ENCODE measurements at regions not wholly inside any gene's neighbourhood (a gene's known extent, or its start where the extent isn't known, plus 50 kb on each side); places are given as distances from the start of the nearest gene placed in this dataset.

GRCh38 chr22:48900626-48901025 is 927.0 kb downstream of the BRD1 start:
- no peak for TF ChIP-seq ZNF571 (tag by site-specific recombination; IDR thresholded peaks at IDR 0.05)
- no peak for TF ChIP-seq ZNF274 (IDR thresholded peaks at IDR 0.05; ENCODE audit: low read length)
- no peak for TF ChIP-seq ZNF274 (tag by site-specific recombination; IDR thresholded peaks at IDR 0.05; ENCODE audit: borderline replicate concordance)
- TF ChIP-seq ZNF521 (tag by site-specific recombination; IDR thresholded peaks at IDR 0.05) = no peak
- no peak for TF ChIP-seq GLIS2 (tag by site-specific recombination; IDR thresholded peaks at IDR 0.05)
- TF ChIP-seq ZNF292 (tag by site-specific recombination; IDR thresholded peaks at IDR 0.05; ENCODE audit: borderline replicate concordance, low read depth) = no peak
- no peak for TF ChIP-seq ZNF626 (tag by site-specific recombination; IDR thresholded peaks at IDR 0.05)
- TF ChIP-seq ZNF449 (tag by site-specific recombination; IDR thresholded peaks at IDR 0.05) = no peak
